Smooth muscle cell of the brain vasculature (primary cell): ENCODE measurements at regions not wholly inside any gene's neighbourhood (a gene's known extent, or its start where the extent isn't known, plus 50 kb on each side); places are given as distances from the start of the nearest gene placed in this dataset.

ENCODE experiments used
- DNase-seq: peaks from one replicate; pipeline ENCODE4 v3.0.0-alpha.2; 2012; ENCODE audit warnings: low read depth, low spot score

DNA sequence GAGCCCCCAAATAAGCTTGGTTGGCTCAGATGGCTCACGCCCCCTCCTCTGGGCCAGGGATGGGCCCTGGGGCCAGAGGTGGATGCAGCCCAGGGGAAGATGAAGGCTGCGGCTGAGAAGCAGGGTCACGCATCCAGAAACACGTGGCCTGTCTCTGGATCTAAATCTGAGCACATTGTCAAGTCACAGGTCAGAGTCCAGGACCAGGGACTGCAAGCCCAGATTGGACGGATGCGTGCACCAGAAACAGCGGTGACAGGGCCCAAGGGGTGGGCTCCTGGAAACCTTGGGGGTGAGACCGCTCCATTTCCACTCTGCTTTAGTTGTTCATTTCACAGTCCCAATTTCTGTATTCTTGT lies 226.2 kb downstream of the ACKR3 start:
- DNase-seq: no peak

- no peak for DNase-seq
These were observed 226.6 kb downstream of the ACKR3 start for GRCh38 chr2:236796236-236796635.

- DNase-seq: no peak
These were observed 227.8 kb downstream of the ACKR3 start for GRCh38 chr2:236797411-236797810.

- DNase-seq: no peak
These were observed 228.9 kb downstream of the ACKR3 start for GRCh38 chr2:236798491-236798890.

- DNase-seq: no peak
These were observed 229.9 kb downstream of the ACKR3 start for GRCh38 chr2:236799391-236800026.

GRCh38 chr2:236802862-236803261 lies 233.2 kb downstream of the ACKR3 start:
- DNase-seq: no peak

GRCh38 chr2:236803621-236804020 lies 234.0 kb downstream of the ACKR3 start:
- no peak for DNase-seq

DNA sequence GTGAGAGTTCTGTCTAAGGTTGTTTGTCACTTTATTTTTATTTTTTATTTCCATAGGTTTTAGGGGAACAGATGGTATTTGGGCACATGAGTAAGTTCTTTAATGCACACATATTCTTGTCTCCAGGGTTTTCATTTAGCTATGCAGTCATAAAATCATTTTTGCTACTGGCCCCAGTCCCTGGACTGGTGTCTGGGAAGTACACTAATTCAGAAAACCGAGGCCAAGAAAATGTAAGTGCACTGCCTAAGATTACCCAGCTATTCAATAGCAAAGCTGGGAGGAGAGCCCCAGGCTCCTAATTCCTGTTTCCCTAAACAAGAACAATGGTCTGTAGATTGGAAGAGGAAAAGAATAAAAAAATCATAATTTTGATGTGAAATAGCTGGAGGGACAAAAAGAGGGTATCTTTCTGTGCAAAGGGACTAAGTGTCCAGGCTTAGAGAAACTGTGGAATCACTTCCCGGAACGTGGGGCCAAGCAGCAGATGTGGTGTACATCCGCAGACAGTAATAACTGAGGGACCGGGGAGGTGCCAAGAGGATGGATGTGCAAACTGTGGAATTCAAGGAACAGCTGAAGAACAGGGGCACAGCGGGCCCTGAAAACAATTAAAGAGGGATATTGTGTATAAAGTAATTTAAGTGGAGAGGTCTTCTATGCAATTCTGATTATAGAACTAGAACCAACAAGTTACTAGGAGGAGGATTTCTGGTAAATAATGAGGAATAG lies 236.3 kb downstream of the ACKR3 start:
- DNase-seq: no peak

- no peak for DNase-seq
These were observed 240.1 kb downstream of the ACKR3 start for GRCh38 chr2:236809716-236810115.

DNA sequence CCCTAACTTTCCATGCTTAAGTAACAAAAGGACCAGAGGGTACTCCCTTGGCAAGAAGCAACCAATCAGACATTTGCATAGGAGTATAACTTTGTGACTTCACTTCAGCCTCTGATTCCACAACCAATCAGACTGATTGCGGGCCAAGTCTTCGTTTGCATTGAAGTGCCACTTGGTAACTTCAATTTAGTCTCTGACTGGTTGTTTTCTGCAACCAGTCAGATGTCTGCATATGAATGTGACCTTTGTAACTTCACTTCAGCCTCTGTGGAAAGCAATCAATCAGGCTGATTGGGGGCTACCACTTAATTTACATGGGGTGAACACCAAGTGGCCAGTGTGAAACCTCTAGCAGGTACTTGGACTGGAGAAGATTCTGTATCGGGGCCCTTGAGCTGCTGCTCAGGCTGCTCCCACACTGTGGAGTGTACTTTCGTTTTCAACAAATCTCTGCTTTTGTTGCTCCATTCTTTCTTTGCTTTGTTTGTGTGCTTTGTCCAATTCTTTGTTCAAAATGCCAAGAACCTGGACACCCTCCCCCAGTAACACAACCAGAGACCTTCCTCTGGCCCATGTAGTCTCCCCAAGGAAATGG lies 241.5 kb downstream of the ACKR3 start:
- DNase-seq: no peak

GRCh38 chr2:236813766-236814165 lies 244.1 kb downstream of the ACKR3 start:
- no peak for DNase-seq

DNA sequence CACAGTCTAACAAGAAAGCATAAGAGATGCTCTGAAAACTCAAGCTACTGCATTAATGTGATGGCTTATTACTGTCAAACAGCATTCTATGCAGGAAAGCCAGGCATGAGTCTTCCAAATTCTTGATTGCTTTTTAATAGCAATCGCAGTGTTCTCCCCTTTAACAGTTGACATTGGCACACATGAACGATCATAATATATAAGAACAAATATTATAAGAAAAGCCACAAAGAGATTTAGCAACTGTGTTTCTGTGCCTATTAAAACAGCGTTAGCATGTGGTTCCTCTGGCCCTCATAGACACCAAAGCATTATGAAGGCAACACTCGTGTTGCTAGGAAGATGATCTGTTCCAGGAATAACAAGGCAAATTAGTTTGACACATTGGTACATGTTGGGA lies 245.0 kb downstream of the ACKR3 start:
- DNase-seq: no peak

DNA sequence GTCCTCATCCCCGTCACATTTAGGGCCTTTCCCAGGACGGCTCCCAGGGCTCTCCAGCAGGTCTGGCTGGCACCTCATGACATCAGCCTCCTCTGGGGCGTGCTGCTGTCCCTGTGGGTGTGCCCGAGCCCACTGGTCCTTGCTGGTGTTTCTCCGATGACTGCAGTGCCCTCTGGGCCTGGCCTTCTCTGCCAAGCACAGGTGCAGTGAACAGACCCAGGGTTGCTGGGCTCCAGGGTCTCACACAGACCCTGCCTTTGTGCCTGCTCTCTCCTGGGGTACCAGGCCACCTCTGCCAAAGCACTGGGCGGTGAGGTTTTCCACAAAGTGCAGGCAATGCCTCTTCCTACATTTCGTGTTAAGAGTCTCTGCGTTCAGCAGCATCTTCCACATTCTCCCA lies 246.1 kb downstream of the ACKR3 start:
- no peak for DNase-seq

- no peak for DNase-seq
These were observed 246.9 kb downstream of the ACKR3 start for GRCh38 chr2:236816197-236817170.

- DNase-seq: no peak
These were observed 248.8 kb downstream of the ACKR3 start for GRCh38 chr2:236818281-236819045.

DNA sequence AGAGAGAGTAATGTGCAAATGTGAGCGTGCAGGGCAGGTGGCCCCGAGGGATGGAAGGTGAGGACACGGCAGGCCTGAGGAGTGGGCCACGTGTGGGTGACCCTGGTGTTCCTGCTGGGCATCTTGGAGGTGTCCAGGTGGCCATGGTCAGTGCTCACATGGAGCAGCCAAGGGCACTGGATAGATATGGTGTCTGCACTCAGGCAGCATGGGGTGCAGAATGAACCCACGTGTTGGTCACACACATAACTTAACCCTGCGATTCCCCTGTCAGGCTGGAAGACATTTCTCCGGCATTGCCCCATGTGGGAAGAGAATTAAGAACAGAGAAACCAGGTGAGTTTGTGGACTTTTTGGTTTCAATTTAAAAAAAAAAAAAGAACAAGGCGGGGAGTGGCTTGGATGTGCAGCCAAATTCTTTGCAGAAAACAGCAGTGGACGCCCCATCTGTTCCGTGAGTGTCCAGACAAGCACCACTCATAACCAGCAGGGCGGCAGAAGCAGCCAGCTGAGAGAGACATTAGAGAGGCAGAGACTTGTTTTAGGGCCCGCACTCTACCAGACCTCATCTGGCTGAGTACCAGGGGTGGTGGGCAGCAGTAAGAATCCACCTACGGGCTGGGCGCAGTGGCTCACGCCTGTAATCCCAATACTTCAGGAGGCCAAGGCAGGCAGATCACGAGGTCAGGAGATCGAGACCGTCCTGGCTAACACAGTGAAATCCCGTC lies 249.8 kb downstream of the ACKR3 start:
- no peak for DNase-seq

GRCh38 chr2:236820763-236821344 lies 251.2 kb downstream of the ACKR3 start:
- DNase-seq: no peak

GRCh38 chr2:236823041-236823629 lies 253.5 kb downstream of the ACKR3 start:
- DNase-seq: no peak

DNA sequence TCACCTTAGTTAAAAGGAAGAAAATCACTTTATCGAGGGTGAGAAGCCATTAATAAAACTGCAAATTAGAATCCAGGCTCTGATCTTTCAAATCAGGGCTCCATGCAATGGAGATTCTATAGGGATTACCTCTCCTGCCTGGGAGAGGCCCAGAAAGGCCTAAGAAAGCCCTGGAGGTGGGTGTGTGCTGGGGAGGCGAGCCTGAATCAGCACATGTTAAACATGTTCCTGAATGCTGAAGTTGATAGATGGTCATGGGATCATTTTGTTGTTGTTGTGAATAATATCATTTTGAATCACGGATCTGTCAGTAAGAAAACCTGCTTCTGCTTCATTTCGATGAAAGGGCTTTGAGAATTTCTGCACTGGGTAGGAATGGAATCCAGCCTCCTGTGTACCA lies 254.3 kb downstream of the ACKR3 start:
- DNase-seq: no peak

DNA sequence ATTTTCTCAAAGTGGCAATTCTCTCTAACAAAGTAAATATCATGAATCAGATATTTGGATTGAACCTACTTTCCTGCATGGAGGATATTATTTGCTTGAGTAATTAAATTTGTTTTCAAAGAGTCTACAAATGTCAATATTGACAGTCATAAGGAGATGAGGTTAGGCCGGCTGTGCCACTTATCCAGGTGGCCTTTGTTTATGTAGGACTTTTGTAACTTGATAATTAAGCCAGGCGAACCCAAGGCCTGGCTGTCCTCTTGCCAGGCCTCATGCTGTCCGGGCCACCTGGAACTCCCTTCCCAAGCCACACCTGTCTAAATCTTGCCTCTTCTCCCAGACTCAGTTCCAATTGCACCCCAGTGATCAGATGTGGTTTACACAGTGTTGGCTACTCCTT lies 255.2 kb downstream of the ACKR3 start:
- DNase-seq: no peak
